ENCODE measurements at regions not wholly inside any gene's neighbourhood (a gene's known extent, or its start where the extent isn't known, plus 50 kb on each side); places are given as distances from the start of the nearest gene placed in this dataset.

DNA sequence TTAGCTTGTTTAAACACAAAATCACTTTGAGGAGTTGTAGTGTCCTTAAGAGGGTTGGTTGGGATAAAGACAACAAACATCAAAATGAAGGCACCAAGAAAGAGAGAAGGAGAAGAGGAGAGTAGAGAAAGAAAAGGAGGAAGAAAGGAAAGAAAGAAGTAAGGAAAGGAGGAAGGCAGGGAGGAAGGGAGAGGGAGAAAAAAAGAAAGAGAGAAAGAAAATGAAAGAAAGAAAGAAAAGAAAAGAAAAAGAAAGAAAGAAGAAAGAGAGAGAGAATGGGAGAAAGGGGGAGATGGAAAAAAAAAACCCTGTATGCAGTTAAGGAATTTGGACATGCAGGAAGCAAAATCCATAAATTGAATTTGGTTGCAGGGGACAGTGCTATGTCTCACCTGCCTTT is 635.4 kb upstream of the FZD8 start:
- no peaks in the 10 kb centered on the region for H3K4me1 ChIP-seq
- DNase-seq = no peak
- H3K4me3 ChIP-seq = no peak overlapping the region
- no peaks in the 10 kb centered on the region for H3K9me3 ChIP-seq
- TF ChIP-seq, protein P1, sequence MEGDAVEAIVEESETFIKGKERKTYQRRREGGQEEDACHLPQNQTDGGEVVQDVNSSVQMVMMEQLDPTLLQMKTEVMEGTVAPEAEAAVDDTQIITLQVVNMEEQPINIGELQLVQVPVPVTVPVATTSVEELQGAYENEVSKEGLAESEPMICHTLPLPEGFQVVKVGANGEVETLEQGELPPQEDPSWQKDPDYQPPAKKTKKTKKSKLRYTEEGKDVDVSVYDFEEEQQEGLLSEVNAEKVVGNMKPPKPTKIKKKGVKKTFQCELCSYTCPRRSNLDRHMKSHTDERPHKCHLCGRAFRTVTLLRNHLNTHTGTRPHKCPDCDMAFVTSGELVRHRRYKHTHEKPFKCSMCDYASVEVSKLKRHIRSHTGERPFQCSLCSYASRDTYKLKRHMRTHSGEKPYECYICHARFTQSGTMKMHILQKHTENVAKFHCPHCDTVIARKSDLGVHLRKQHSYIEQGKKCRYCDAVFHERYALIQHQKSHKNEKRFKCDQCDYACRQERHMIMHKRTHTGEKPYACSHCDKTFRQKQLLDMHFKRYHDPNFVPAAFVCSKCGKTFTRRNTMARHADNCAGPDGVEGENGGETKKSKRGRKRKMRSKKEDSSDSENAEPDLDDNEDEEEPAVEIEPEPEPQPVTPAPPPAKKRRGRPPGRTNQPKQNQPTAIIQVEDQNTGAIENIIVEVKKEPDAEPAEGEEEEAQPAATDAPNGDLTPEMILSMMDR (IDR thresholded peaks at IDR 0.05) = no peak
- TF ChIP-seq POLR2A (IDR thresholded peaks at IDR 0.05) = no peak
- no peak overlapping the region for H3K27ac ChIP-seq
- no peaks in the 10 kb centered on the region for H3K36me3 ChIP-seq
- H3K27me3 ChIP-seq = no peaks in the 10 kb centered on the region

DNA sequence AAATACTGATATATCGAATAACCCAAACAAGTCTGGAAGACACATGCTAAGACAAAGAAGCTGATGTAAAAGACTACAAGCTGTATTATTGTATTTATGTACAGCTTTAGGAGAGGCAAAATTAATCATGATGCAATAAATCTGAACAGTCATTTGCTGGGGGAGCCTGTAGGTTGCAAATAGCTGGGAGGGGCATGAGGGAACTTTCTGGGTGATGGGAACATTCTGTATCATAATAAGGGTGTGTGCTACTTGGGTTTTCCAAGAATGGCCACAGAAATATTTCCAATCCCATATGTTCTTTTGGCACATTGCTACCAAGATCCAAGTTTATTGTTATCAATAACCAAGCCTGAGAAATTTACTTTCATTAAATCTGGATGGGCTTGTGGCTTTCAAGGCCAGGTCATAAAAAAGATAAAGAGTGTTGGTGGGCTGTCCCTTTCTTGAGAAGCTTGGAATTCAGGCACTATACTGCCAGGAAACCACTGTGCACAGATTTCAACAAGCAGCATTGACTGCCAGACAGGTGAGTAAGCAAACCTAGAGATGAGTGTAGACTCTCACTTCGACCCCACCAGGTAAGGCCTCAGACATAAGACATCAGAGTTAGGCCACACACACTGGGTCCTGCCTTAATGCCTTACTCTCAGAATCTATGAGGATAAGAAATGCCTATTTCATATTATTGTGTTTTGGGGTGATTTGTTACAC is 629.7 kb upstream of the FZD8 start:
- H3K9me3 ChIP-seq = no peaks in the 10 kb centered on the region
- no peaks in the 10 kb centered on the region for H3K4me1 ChIP-seq
- no peak overlapping the region for H3K4me3 ChIP-seq
- DNase-seq = no peak
- no peak for TF ChIP-seq POLR2A (IDR thresholded peaks at IDR 0.05)
- TF ChIP-seq, protein P1 (IDR thresholded peaks at IDR 0.05) = no peak
- no peaks in the 10 kb centered on the region for H3K27me3 ChIP-seq
- no peak overlapping the region for H3K27ac ChIP-seq
- H3K36me3 ChIP-seq = no peaks in the 10 kb centered on the region

DNA sequence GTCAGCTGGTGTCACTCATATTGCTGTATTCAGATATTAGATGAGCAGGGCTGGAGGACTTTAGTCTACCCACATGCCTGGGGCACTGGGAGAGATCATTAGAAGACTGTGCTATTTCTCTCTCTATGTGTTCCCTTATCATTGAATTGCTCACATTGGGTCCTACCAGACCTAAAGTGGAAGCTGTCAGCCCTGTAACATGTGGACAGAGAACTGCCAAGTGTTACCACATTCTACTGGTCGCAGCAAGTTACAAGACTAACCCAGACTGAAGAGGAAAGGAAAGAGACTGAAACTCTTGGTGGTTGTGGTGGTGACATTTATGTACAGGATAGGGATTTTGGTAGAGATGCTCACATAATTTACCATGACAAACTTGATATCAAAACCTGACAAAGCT is 627.1 kb upstream of the FZD8 start:
- no peak for DNase-seq

DNA sequence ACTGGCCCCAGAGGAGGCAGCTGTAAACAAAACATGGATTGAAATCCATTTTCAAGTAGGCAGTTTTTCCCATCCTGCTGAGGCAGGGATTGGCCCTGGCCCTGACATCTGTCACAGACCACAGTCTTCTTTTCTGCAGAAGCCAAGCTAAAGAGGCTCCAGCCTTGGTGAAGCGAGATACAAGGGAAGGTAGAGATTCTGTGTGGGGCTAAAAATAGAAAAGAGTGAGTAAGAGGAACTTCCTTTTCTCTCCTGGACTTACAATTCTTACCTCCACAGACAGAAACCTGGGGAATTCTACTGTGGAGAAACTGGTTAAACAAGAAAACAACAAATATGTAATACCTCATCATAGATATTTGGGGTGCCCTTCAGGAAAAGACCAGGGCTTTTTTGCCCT is 624.8 kb upstream of the FZD8 start:
- Histone ChIP-seq H3K4me1 (no peaks in the 10 kb centered on the region), H3K4me3 (no peak overlapping the region), H3K36me3 (no peaks in the 10 kb centered on the region), H3K27ac (no peak overlapping the region), H3K27me3 (no peaks in the 10 kb centered on the region), H3K9me3 (no peaks in the 10 kb centered on the region)
- TF ChIP-seq POLR2A (IDR thresholded peaks at IDR 0.05) = no peak
- TF ChIP-seq, protein P1 (IDR thresholded peaks at IDR 0.05) = no peak
- no peak for DNase-seq

More for the DNA sequence above, 627.1 kb upstream of the FZD8 start:
- Histone ChIP-seq H3K9me3 (no peaks in the 10 kb centered on the region), H3K4me1 (no peaks in the 10 kb centered on the region), H3K27ac (no peak overlapping the region), H3K4me3 (no peak overlapping the region), H3K36me3 (no peaks in the 10 kb centered on the region), H3K27me3 (no peaks in the 10 kb centered on the region)
- TF ChIP-seq, protein P1 (IDR thresholded peaks at IDR 0.05) = no peak
- TF ChIP-seq POLR2A (IDR thresholded peaks at IDR 0.05) = no peak

DNA sequence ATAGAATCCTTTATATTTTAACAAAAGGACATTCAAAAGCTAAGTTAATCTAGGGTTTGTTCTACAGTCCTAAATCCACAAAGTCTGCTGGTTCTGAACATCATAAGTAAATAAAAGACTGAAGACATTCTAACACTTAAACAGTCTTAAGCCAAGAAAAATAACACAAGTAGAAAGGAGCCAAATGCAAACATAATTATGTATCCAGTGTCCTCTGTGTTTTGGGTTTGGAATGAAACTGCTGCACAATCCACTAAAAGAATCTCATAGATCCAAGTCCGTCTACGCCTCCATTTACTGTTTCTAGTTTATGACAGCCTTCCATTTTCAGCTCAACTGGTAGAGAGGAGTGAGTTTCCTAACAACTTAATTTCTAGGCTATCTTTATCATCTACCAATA is 623.6 kb upstream of the FZD8 start:
- Histone ChIP-seq H3K4me3 (no peak overlapping the region), H3K27me3 (no peaks in the 10 kb centered on the region), H3K4me1 (no peaks in the 10 kb centered on the region), H3K9me3 (no peaks in the 10 kb centered on the region), H3K27ac (no peak overlapping the region), H3K36me3 (no peaks in the 10 kb centered on the region)
- no peak for TF ChIP-seq POLR2A (IDR thresholded peaks at IDR 0.05)
- TF ChIP-seq, protein P1 (IDR thresholded peaks at IDR 0.05) = no peak
- no peak for DNase-seq

DNA sequence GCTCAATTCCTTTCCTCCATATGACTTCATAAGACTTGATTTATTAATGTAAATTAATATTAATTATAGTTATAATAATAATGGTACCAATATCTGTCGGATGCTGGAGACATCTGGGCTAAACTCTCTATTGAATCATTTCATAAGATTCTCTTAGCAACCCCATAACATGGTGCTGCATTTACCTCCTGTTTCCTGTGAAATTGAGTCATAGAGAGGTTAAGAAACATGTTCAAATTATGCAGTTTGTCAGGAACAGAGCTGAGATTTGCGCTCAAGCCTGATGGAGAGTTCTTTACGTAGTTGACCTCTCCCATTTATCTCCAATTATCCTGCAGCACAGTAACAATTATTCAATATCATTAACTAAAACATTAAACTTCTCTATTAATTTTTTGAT is 621.8 kb upstream of the FZD8 start:
- DNase-seq = no peak
- Histone ChIP-seq H3K27me3 (no peaks in the 10 kb centered on the region), H3K4me3 (no peak overlapping the region), H3K36me3 (no peaks in the 10 kb centered on the region), H3K9me3 (no peaks in the 10 kb centered on the region), H3K27ac (no peak overlapping the region), H3K4me1 (no peaks in the 10 kb centered on the region)
- TF ChIP-seq POLR2A (IDR thresholded peaks at IDR 0.05) = no peak
- TF ChIP-seq, protein P1 (IDR thresholded peaks at IDR 0.05) = no peak

Measured in Peyer's patch (tissue), 4 donors.